HG03469 (cell line): ENCODE measurements at regions not wholly inside any gene's neighbourhood (a gene's known extent, or its start where the extent isn't known, plus 50 kb on each side); places are given as distances from the start of the nearest gene placed in this dataset.
A peak's percentile ranks its signal among the peaks of the same experiment; 100 is the strongest.
"Not testable (repeated sequence)": the region's sequence is repeated elsewhere in the genome, so short reads cannot be mapped to it uniquely, and the experiment has no call there.

ENCODE experiments used
- ATAC-seq: cut with Tn5 transposase; IDR thresholded peaks from one replicate; pipeline ENCODE4 v1.9.1; 2021; ENCODE audit warnings: mild to moderate bottlenecking, moderate library complexity, moderate number of reproducible peaks; ENCODE audit not compliant: unreplicated experiment

GRCh38 chr6:141976994-141977393 is 155.7 kb upstream of the GJE1 start:
- ATAC-seq: no peak

DNA sequence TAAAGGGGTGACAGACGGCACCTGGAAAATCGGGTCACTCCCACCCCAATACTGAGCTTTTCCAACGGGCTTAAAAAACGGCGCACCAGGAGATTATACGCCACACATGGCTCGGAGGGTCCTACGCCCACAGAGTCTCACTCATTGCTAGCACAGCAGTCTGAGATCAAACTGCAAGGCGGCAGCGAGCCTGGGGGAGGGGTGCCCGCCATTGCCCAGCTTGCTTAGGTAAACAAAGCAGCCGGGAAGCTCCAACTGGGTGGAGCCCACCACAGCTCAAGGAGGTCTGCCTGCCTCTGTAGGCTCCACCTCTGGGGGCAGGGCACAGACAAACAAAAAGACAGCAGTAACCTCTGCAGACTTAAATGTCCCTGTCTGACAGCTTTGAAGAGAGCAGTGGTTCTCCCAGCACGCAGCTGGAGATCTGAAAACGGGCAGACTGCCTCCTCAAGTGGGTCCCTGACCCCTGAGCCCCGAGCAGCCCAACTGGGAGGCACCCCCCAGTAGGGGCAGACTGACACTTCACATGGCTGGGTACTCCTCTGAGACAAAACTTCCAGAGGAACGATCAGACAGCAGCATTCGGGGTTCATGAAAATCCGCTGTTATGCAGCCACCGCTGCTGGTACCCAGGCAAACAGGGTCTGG is 162.8 kb upstream of the GJE1 start:
- ATAC-seq: not testable (repeated sequence)

- no peak for ATAC-seq
Measured at GRCh38 chr6:141969201-141969600, 163.5 kb upstream of the GJE1 start.

- no peak for ATAC-seq
Measured at GRCh38 chr6:141968632-141969031, 164.1 kb upstream of the GJE1 start.

GRCh38 chr6:141965016-141965545 is 167.6 kb upstream of the GJE1 start:
- ATAC-seq: no peak

GRCh38 chr6:141963543-141964295 is 169.0 kb upstream of the GJE1 start:
- ATAC-seq: no peak

DNA sequence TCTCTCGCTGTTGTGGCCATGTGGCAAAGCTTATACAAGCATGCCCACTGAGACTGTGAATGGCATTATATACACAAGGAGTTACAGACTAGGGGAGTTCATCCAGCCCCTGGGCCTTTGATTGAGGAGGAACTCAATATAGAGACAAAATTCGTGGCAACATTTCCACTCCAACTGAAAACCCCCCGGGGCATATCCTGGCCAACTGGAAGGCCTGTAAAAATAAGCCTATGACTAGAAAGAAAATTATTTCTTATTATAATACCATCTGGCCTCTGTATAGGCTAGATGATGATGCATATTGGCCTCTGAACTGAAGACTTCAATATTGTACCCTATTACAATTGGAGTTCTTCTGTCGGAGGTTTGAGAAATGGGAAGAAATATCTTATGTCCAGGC is 175.5 kb upstream of the GJE1 start:
- no peak for ATAC-seq

GRCh38 chr6:141956868-141957267 is 175.9 kb upstream of the GJE1 start:
- no peak for ATAC-seq

- no peak for ATAC-seq
Measured at GRCh38 chr6:141956046-141956761, 176.5 kb upstream of the GJE1 start.

- no peak for ATAC-seq
Measured at GRCh38 chr6:141953072-141953471, 179.7 kb upstream of the GJE1 start.

DNA sequence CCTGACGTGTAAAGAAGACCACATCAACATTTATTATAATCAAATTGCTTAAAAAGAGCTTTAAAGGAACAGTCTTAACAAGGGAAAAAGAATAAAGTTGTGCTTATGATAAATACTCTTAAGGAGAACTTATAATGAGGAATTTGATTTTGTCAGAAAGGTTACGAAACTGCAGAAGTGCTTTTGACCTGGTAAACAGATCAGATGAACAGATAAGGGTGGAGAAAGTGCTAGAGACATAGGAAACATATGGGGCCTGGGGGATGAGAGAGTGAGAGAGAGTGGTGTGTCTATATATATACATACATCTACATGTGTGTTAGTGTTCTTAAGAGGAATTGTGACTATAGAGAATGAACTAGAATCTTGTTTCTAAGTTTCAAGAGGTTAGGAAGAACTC is 186.2 kb upstream of the GJE1 start:
- ATAC-seq: no peak

GRCh38 chr6:141938664-141939063 is 194.1 kb upstream of the GJE1 start:
- no peak for ATAC-seq

DNA sequence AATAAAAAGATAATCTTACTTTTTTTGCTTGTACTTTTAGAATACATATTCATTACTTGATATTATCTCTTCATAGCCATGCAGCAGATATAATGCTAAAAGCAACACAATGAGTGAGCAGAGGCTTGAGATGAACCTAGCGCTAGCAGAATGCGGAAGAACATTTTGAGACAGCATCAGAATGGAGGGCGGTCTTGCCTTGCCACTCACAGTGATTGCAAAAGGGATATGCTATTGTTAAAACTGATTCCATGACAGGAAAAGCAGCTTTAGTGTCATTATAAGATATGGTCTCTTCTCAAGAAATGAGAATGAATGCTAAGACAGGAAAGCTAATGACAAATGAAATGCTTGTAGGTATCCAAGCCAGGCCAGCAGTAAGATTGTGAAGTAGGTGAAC is 200.0 kb upstream of the GJE1 start:
- ATAC-seq: no peak

GRCh38 chr6:141926200-141926900 is 206.4 kb upstream of the GJE1 start:
- peak; percentile 60 for ATAC-seq

- no peak for ATAC-seq
Measured at GRCh38 chr6:141925001-141925400, 207.7 kb upstream of the GJE1 start.

DNA sequence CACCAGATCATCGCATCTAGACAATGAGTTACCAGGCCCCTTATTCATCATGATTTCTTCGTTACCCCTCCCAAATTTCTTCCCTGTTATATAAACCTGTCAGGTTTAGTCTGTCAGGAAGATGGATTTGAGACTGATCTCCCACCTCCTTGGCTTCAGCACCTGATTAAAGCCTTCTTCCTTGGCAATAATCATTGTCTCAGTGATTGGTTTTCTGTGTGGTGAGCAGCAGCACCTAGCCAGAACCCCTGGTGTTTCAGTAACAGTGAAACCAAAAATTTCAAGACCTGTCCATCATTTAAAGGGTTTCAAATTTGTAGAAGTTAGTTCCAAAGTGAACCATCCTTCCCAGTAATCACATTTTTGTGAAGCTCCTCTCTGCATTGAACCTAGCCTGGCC is 209.8 kb upstream of the GJE1 start:
- no peak for ATAC-seq

- ATAC-seq: not testable (repeated sequence)
Measured at GRCh38 chr6:141916682-141917505, 215.8 kb upstream of the GJE1 start.

DNA sequence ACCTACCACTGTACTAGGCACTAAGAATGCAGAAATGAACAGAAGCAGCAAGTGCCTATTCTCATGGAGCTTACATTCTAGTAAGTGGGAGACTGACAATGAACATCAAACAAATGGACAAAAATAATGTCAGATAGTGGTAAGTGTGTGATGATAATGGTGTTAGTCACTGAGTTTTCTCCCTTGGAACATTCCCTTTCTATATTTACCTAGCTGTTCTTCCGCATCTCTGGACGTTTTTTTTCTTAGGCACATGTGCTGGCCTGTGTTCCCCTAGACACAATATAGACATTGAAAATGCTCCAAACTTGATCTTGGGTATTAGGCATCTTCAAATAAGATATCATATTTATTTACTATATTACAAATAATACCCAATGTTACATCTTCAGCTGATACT is 218.1 kb upstream of the GJE1 start:
- ATAC-seq: no peak

GRCh38 chr6:141906569-141907080 is 226.1 kb upstream of the GJE1 start:
- no peak for ATAC-seq

DNA sequence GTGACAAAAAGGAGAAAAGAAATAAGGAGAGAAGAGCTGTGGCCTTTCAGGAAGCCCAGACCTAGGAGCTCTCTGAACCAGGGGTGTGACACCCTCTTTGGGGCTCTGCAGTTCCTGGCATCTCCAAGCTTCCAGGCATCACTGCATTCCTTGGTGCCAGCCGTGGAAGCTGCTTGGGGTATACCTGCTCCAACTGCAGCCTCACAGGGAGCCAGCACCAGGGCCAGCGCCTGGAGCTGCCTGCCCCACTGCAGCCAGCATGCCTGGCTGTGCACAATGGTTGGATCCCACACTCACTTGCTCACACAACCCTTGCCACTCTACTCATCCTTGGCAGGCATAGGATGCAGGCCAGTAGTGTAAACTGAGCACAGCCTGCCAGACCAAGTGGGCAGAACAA is 242.1 kb upstream of the GJE1 start:
- ATAC-seq: no peak
